Thyroid gland (tissue), 4 donors: ENCODE measurements at regions not wholly inside any gene's neighbourhood (a gene's known extent, or its start where the extent isn't known, plus 50 kb on each side); places are given as distances from the start of the nearest gene placed in this dataset.

ENCODE experiments used
- DNase-seq, 2 donors: peaks; one replicate each; pipeline ENCODE4 v3.0.0-alpha.2; 2019
- H3K27ac ChIP-seq, 3 donors: fragments of 200-600 bp; sonication (generic); 1 replicate in 2 of 3; 2 replicates in 1 of 3; pipeline ENCODE4 v1.5.1; 2016 to 2019; ENCODE audit warnings: mild to moderate bottlenecking in 1 of 3, moderate library complexity in 1 of 3
- H3K27me3 ChIP-seq: fragments of 200-600 bp; sonication (generic); one replicate; pipeline ENCODE4 v1.5.1; 2019
- H3K36me3 ChIP-seq, 2 donors: fragments of 200-600 bp; sonication (generic); one replicate each; pipeline ENCODE4 v1.5.1; 2016 to 2019
- H3K4me1 ChIP-seq, 2 donors: fragments of 200-600 bp; sonication (generic); one replicate each; pipeline ENCODE4 v1.5.1; 2017 to 2019
- H3K4me3 ChIP-seq, 3 donors: fragments of 200-600 bp; sonication (generic); replicated peaks in 1 of 3; 1 replicate in 2 of 3; 2 replicates in 1 of 3; pipeline ENCODE4 v1.5.1; 2016; ENCODE audit warnings: mild to moderate bottlenecking in 1 of 3
- H3K9me3 ChIP-seq: fragments of 200-600 bp; sonication (generic); one replicate; pipeline ENCODE4 v1.5.1; 2017
- POLR2A ChIP-seq, 2 donors: fragments of 450-650 bp; IDR thresholded peaks; one replicate each; pipeline ENCODE4 v1.6.1; 2017; ENCODE audit warnings: antibody characterized with exemption in 2 of 2, mild to moderate bottlenecking in 2 of 2, moderate library complexity in 1 of 2
- WGBS, 2 donors: methylation state at CpG; one replicate each; pipeline ENCODE4 v1.1.5; 2017; 5-methylcytosine and 5-hydroxymethylcytosine counted together
- intact Hi-C: fragments of 100-400 bp; cut with DNase I; formaldehyde crosslinking; loops from one replicate; pipeline ENCODE4 v1.15.1; 2023
- TF ChIP-seq, protein P1 (sequence below), 6 experiments: fragments of 200-600 bp in 3 of 6; fragments of 450-650 bp in 3 of 6; sonication (generic) in 3 of 6; IDR thresholded peaks; one replicate each; pipeline ENCODE4 v1.5.1; 2016 to 2019; ENCODE audit warnings: antibody characterized with exemption in 6 of 6, mild to moderate bottlenecking in 2 of 6, inconsistent platforms in 1 of 6, moderate library complexity in 1 of 6

DNA sequence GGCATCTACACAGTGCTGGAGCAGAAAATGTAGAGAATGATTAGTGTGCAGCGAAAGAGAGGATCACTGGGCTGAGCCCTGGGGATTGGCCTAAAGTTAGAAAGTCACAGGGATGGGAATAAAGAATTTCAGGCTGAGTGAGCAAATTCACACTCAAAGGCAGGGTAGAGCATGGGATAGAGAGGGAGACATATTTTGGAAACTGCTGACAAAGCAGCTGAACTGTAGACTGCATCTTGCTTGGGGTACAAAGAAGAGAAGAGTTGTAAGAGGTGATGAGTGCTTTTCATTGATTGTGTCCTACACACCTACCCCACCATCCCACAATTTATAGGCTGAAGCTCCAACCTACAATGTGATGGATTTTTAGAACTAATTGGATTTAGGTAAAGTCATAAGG is 677.8 kb downstream of the TAF11L14 start:
- H3K9me3 ChIP-seq = no peaks in the 10 kb centered on the region
- intact Hi-C loops = loop anchor here (10.0 kb wide), 1 partner anchor 1097 kb away; the partner anchor contains the start of gene BASP1
- no peak for DNase-seq
- H3K4me3 ChIP-seq = no peak overlapping the region
- H3K4me1 ChIP-seq = no peaks in the 10 kb centered on the region
- WGBS, 2 donors = 90 to 94% methylated on average over 1 of the region's 1 CpG
- H3K27me3 ChIP-seq = no peaks in the 10 kb centered on the region
- TF ChIP-seq, protein P1, sequence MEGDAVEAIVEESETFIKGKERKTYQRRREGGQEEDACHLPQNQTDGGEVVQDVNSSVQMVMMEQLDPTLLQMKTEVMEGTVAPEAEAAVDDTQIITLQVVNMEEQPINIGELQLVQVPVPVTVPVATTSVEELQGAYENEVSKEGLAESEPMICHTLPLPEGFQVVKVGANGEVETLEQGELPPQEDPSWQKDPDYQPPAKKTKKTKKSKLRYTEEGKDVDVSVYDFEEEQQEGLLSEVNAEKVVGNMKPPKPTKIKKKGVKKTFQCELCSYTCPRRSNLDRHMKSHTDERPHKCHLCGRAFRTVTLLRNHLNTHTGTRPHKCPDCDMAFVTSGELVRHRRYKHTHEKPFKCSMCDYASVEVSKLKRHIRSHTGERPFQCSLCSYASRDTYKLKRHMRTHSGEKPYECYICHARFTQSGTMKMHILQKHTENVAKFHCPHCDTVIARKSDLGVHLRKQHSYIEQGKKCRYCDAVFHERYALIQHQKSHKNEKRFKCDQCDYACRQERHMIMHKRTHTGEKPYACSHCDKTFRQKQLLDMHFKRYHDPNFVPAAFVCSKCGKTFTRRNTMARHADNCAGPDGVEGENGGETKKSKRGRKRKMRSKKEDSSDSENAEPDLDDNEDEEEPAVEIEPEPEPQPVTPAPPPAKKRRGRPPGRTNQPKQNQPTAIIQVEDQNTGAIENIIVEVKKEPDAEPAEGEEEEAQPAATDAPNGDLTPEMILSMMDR (IDR thresholded peaks at IDR 0.05) = no peak
- no peak for TF ChIP-seq POLR2A (IDR thresholded peaks at IDR 0.05)
- no peak overlapping the region for H3K27ac ChIP-seq
- no peaks in the 10 kb centered on the region for H3K36me3 ChIP-seq

DNA sequence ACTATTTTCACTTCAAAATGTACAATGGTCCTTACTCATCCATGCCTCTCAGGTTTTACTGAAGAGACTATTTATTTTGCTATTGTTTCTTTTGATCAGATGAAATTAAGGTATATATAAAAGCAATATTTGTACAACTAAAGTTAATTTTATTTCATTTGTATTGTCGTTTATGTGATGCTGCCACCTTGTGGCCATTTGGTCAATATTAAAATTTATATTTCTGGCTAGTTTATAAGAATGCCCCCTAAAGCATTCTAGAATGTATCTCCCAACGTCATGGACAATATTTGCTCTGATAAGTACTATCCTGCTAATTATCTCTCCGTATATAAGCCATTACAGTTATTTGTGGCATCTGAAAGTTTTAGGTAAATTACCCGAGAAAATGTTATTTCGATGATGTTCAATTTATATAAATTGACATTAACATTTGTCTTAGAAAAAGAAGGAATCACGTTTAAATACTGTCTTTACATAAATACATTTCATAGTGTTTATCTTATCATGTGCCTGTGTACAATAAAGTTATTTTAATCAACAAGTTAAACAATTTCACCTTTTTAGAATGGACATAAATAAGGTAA is 680.0 kb downstream of the TAF11L14 start:
- DNase-seq = no peak
- no peaks in the 10 kb centered on the region for H3K27me3 ChIP-seq
- TF ChIP-seq POLR2A (IDR thresholded peaks at IDR 0.05) = no peak
- TF ChIP-seq, protein P1 (IDR thresholded peaks at IDR 0.05) = peak in 4 of 6 experiments; percentile 42 to 55 (median 42)
- no peaks in the 10 kb centered on the region for H3K4me1 ChIP-seq
- WGBS, 2 donors = 38 to 39% methylated on average over 6 of the region's 6 CpGs
- no peaks in the 10 kb centered on the region for H3K9me3 ChIP-seq
- no peaks in the 10 kb centered on the region for H3K36me3 ChIP-seq
- intact Hi-C loops = loop anchor here (10.0 kb wide), 1 partner anchor 1099 kb away; the partner anchor contains the start of gene BASP1
- H3K27ac ChIP-seq = no peak overlapping the region
- H3K4me3 ChIP-seq = no peak overlapping the region

DNA sequence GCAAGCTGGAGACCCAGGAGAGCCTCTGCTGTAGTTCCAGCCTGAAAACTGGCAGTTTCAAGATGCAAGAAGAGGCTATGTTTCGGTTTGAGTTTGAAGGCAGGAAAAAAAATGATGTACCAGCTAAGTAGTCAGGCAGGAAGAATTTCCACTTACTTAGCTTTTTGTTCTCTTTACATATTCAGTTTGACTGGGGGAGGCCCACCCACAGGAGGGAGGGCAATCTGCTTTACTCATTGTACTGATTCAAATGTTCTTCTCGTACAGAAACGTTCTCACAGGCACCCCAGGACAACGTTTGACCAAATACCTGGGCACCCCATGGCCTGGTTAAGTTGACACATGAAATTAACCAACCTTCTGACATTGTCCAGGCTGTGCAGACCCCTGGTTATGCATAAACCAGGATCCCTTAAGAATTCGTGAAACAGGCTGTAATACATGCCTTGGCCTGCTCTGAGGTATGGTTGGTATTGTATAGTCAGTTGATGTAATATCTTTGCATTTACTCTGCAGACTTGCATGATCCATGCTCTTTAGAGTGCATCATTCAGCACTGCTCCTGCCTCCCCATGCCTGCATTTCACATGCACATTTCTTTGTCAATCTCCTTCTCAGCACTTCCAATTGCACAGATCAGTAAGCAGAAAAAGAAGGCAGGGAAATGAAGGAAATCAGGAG is 687.1 kb downstream of the TAF11L14 start:
- Histone ChIP-seq H3K27me3 (no peaks in the 10 kb centered on the region), H3K27ac (no peak overlapping the region), H3K9me3 (no peaks in the 10 kb centered on the region), H3K4me3 (no peak overlapping the region), H3K36me3 (no peaks in the 10 kb centered on the region), H3K4me1 (no peaks in the 10 kb centered on the region)
- WGBS, 2 donors = 74 to 78% methylated on average over 5 of the region's 5 CpGs
- no peak for TF ChIP-seq POLR2A (IDR thresholded peaks at IDR 0.05)
- TF ChIP-seq, protein P1 (IDR thresholded peaks at IDR 0.05) = no peak
- no peak for DNase-seq
- intact Hi-C loops = no loop called here

DNA sequence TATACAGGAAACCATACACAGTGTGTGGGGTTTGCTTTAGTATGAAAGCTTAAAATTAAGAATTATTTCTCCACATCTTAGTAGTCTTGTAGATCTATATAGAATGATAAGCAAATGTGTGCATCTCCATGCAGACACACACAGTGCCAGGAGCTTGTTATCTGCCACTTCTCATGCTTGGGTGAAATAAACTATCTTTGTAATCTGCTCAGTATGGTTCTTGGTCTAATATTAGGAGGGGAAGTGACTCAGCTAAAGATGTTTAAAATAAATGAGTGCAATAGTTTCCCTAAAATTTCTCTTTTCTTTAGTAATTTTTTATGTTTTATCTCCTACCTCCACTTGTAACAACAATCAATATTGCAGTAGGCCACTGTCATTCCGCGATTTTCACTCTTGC is 689.6 kb downstream of the TAF11L14 start:
- Histone ChIP-seq H3K27me3 (no peaks in the 10 kb centered on the region), H3K36me3 (no peaks in the 10 kb centered on the region), H3K4me3 (no peak overlapping the region), H3K4me1 (no peaks in the 10 kb centered on the region), H3K27ac (no peak overlapping the region), H3K9me3 (no peaks in the 10 kb centered on the region)
- TF ChIP-seq POLR2A (IDR thresholded peaks at IDR 0.05) = no peak
- TF ChIP-seq, protein P1 (IDR thresholded peaks at IDR 0.05) = no peak
- intact Hi-C loops = no loop called here
- 92 to 97% methylated on average over 2 of the region's 2 CpGs for WGBS, 2 donors
- no peak for DNase-seq

DNA sequence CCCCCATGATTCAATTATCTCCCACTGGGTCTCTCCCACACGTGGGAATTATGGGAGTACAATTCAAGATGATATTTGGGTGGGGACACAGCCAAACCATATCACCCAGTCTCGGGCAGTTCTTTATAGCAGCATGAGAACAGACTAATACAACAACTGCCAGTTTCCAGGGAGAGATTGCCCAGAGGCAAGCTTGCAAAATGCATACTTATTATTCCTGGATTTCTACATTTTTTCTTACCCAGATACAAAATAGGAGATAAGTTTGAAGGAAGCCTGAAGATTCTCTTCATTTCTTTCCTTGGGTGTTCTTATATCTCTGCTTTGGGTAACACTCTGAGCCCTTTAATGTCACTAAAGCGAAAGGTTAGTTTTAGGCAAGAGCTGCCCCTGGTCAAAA is 691.2 kb downstream of the TAF11L14 start:
- Histone ChIP-seq H3K27ac (no peak overlapping the region), H3K36me3 (no peaks in the 10 kb centered on the region), H3K4me1 (no peaks in the 10 kb centered on the region), H3K4me3 (no peak overlapping the region), H3K9me3 (no peaks in the 10 kb centered on the region), H3K27me3 (no peaks in the 10 kb centered on the region)
- DNase-seq = no peak
- no peak for TF ChIP-seq POLR2A (IDR thresholded peaks at IDR 0.05)
- TF ChIP-seq, protein P1 (IDR thresholded peaks at IDR 0.05) = no peak
- intact Hi-C loops = no loop called here
- WGBS, 2 donors = 73 to 76% methylated on average over 3 of the region's 3 CpGs
